Keratinocyte (primary cell): ENCODE measurements at regions not wholly inside any gene's neighbourhood (a gene's known extent, or its start where the extent isn't known, plus 50 kb on each side); places are given as distances from the start of the nearest gene placed in this dataset.

Source experiments
- EZH2 ChIP-seq: IDR thresholded peaks from one replicate; pipeline ENCODE4 v1.6.1; 2012; ENCODE audit warnings: inconsistent platforms, mild to moderate bottlenecking, low read length, moderate library complexity
- TF ChIP-seq, protein P1 (sequence below), 3 experiments: IDR thresholded peaks in 1 of 3; conservative IDR thresholded peaks in 1 of 3; optimal IDR thresholded peaks in 1 of 3; 2 replicates in 2 of 3; 3 replicates in 1 of 3; pipeline versions ENCODE3 to v1.5.1; 2011; ENCODE audit warnings: low read length in 3 of 3, mild to moderate bottlenecking in 3 of 3, moderate library complexity in 2 of 3, control low read depth in 1 of 3, inconsistent platforms in 1 of 3; ENCODE audit not compliant: insufficient read depth in 2 of 3; ENCODE audit errors: extremely low read depth in 1 of 3

GRCh38 chr18:991441-991840 is 86.8 kb downstream of the ADCYAP1 start:
- TF ChIP-seq, protein P1, sequence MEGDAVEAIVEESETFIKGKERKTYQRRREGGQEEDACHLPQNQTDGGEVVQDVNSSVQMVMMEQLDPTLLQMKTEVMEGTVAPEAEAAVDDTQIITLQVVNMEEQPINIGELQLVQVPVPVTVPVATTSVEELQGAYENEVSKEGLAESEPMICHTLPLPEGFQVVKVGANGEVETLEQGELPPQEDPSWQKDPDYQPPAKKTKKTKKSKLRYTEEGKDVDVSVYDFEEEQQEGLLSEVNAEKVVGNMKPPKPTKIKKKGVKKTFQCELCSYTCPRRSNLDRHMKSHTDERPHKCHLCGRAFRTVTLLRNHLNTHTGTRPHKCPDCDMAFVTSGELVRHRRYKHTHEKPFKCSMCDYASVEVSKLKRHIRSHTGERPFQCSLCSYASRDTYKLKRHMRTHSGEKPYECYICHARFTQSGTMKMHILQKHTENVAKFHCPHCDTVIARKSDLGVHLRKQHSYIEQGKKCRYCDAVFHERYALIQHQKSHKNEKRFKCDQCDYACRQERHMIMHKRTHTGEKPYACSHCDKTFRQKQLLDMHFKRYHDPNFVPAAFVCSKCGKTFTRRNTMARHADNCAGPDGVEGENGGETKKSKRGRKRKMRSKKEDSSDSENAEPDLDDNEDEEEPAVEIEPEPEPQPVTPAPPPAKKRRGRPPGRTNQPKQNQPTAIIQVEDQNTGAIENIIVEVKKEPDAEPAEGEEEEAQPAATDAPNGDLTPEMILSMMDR (optimal IDR thresholded peaks at IDR 0.05 in 1 of 3, IDR thresholded peaks at IDR 0.05 in 1 of 3, conservative IDR thresholded peaks at IDR 0.05 in 1 of 3; ENCODE audit: extremely low read depth in 1 of 3, insufficient read depth in 2 of 3, low read length in 3 of 3): no peak
- TF ChIP-seq EZH2: no peak
